Stimulated activated CD4-positive, alpha-beta T cell treated with anti-CD3 and anti-CD28 coated beads, Interleukin-2, amount 100 ng/mL, for 24 hours (primary cell): ENCODE measurements at regions not wholly inside any gene's neighbourhood (a gene's known extent, or its start where the extent isn't known, plus 50 kb on each side); places are given as distances from the start of the nearest gene placed in this dataset.

ENCODE experiments used
- DNase-seq, 2 donors: peaks; one replicate each; pipeline ENCODE4 v3.0.0-alpha.2; 2020

- no peak for DNase-seq
These were observed 103.3 kb upstream of the EPHA4 start for GRCh38 chr2:221675201-221675908.

DNA sequence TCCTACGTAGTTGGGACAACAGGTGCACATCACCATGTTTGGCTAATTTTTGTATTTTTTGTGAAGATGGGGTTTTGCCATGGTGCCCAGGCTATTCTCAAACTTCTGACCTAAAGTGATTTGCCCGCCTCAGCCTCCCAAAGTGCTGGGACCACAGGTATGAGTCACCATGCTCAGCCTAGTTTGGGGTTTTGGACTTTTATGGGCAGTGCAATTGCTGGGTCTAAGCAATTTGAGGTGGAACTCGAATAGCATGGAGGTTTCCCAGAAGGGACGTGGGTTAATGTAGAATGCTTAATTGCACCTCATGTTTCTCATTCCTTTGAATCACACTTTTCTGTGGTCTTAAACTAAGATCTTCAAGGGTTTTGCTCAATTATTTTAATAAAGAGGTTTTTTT is 102.3 kb upstream of the EPHA4 start:
- no peak for DNase-seq

- no peak for DNase-seq
These were observed 101.1 kb upstream of the EPHA4 start for GRCh38 chr2:221673248-221673647.

GRCh38 chr2:221671515-221671914 is 99.4 kb upstream of the EPHA4 start:
- no peak for DNase-seq

DNA sequence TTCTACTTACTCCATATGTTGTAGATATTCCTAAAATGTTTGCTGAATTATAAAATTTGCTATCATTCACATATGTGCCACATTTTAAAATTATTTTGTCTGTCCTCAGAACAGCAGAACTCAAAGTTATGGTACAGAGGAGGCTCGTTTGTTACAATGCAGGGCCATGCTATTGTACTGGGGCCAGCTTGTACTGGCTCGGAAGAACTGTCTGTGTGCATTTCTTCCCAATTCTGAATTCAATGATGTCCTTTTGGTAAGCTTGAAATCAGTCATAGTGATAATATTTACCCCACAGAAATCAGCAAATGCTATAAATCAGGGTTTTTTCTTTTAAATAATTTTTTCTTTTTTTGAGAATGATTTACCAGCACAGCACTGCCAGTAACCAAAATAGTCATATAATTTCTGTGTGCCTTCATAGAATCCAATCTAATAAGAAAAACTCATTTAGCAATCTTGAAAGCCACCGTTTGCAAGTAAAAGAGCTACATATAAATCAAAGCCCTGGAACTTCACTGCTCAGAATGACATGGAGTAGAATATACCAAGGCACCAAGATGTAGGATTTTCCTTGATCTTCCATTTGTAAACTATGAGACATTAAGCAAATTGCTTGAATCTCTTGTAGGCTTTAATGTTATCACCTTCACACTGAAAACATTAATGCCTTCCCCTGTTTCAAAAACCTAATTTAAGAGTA is 90.7 kb upstream of the EPHA4 start:
- DNase-seq, result no peak

GRCh38 chr2:221657806-221658205 is 85.7 kb upstream of the EPHA4 start:
- no peak for DNase-seq

DNA sequence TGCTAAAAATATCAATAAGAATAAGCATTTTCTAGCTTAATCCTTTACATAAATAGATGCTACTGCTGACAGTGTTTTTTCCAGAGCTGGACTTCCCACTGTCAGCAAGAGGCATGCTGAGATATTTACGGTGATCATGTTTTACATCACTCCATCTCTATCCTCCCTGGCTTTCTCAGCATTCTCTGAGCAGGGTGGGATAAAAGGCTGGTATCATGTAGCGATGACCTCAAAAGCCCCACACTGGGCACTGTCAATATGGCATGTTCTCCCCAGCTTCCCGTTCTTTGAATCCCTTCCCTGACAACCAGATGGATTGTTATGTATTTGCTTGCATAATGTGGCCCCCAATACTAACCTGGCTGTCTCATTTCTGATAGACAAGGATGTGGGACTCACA is 83.2 kb upstream of the EPHA4 start:
- DNase-seq, result no peak

DNA sequence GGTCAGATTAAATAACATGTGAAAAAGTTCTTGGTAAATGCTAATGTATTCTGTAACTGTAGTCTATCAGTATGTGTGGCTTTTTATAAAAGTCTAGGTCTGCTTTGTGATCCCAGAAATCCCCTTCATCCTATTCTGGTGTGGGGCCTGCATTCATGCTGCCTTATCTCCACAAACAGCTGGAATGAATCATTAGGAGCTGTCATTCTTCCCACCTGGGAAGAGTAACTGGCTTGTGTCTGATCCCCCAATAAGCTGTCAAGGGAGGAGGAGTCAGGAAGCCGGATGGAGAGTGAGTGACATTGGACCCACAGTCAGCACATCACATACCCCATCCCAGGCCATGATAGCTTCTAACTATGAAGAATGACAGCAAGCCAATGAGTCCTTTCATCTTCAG is 81.1 kb upstream of the EPHA4 start:
- DNase-seq, result no peak

GRCh38 chr2:221649051-221649775 is 77.1 kb upstream of the EPHA4 start:
- DNase-seq, result no peak

GRCh38 chr2:221642447-221642846 is 70.3 kb upstream of the EPHA4 start:
- no peak for DNase-seq

- no peak for DNase-seq
These were observed 69.2 kb upstream of the EPHA4 start for GRCh38 chr2:221641181-221641871.

DNA sequence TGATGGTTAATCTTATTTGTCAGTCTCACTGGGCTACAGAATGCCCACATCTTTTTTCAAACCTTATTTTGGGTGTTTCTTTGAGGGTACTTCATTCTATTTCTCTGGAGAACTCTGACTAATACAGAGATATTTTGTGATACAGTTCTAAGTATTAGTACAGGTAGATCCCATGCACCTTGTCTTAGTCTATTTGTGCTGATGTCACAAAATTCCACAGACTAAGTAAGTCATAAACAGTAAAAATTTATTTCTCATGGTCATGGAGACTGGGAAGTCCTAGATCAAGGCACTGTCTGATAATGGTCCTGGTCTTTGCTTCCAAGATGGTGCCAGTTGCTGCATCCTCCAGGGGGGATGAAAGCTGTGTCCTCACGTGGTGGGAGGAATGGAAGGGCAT is 68.6 kb upstream of the EPHA4 start:
- no peak for DNase-seq

- no peak for DNase-seq
These were observed 65.7 kb upstream of the EPHA4 start for GRCh38 chr2:221637851-221638250.

DNA sequence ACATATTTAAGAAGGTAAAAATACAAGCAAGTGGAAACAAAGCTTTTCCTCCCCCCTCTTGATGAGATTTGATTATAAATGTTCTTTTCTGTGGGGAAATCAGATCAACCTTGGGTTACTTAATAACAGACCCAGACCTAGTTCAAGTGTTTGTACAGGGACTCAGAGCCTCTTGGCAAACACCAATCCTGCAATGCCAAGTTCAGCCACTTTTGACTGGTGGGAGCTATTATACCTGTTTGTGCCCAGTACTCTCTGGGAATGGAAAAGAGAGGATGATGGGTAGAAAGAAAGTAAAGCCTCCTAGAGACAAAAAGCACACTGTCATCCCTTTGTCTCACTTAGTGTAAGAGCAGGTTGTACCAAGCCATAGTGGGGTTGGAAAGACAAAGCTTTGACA is 63.8 kb upstream of the EPHA4 start:
- DNase-seq, result no peak

DNA sequence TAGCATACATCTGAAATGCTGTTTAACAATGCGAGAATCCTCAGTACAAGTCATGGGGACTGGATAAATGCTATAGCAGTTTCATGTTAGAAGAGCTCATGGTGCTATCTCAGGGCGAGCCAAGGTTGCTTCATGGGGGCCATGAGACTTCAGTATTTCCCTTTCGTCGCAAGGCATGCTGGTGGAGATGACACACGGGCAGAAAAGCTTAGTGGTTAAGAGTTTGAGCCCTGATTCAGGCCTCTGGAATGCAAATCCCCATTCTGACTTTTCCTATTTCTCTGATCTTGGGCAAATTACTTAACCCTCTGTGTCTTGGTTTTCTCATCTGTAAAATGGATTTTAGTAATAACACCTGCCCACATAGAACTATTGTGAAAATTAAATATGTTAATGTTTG is 57.4 kb upstream of the EPHA4 start:
- DNase-seq, result no peak

- no peak for DNase-seq
These were observed 52.4 kb upstream of the EPHA4 start for GRCh38 chr2:221624475-221624874.
